ENCODE measurements at regions not wholly inside any gene's neighbourhood (a gene's known extent, or its start where the extent isn't known, plus 50 kb on each side); places are given as distances from the start of the nearest gene placed in this dataset.

- no peak for TF ChIP-seq CTCF (IDR thresholded peaks at IDR 0.05)
- no peak for TF ChIP-seq POLR2A (IDR thresholded peaks at IDR 0.05)
- TF ChIP-seq POLR2AphosphoS5 (IDR thresholded peaks at IDR 0.05), result no peak
- TF ChIP-seq EP300 (IDR thresholded peaks at IDR 0.05), result no peak
Observed at GRCh38 chr13:21966014-21966413, 295.1 kb downstream of the FGF9 start.
